Posterior vena cava (tissue), 2 donors: ENCODE measurements at regions not wholly inside any gene's neighbourhood (a gene's known extent, or its start where the extent isn't known, plus 50 kb on each side); places are given as distances from the start of the nearest gene placed in this dataset.

Experiments used
- DNase-seq: peaks from one replicate; pipeline ENCODE4 v3.0.0-alpha.2; 2020; ENCODE audit warnings: low spot score
- intact Hi-C, 2 donors: fragments of 100-400 bp; cut with DNase I; formaldehyde crosslinking; loops; one replicate each; pipeline versions ENCODE4 v1.14.1 to v1.14.2; 2022 to 2023
- donor health status: DM: yes; HTN: yes; CAD: no.
- donor health status: DM: yes; HTN: yes; CAD: no.

- intact Hi-C loops: no loop called here
- no peak for DNase-seq
These were observed 92.8 kb downstream of the LYPLAL1 start for GRCh38 chr1:219266524-219266923.

GRCh38 chr1:219265026-219265515 is 91.4 kb downstream of the LYPLAL1 start:
- DNase-seq: no peak
- intact Hi-C loops: no loop called here

- no peak for DNase-seq
- intact Hi-C loops: no loop called here
These were observed 90.9 kb downstream of the LYPLAL1 start for GRCh38 chr1:219264561-219264960.
